ENCODE measurements at regions not wholly inside any gene's neighbourhood (a gene's known extent, or its start where the extent isn't known, plus 50 kb on each side); places are given as distances from the start of the nearest gene placed in this dataset.

DNA sequence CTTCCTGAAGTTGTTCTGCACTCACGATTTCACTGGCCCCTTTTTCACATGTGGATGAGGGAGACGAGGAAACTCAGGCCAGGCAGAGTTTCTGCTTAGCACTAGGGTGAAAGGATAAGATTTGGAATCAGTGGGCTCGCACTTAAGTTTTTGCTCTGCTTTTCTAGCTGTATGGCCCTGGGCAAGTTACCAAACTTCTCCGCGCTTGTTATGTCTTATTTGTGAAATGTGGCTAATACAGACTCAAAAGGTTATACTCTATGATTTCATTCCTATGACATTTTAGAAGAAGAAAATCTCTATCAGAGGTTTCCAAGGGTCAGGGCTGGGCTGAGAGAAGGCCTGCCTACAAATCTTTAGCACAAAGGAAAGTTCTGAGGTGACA is 191.9 kb upstream of the LRIG1 start:
- no peak for DNase-seq

DNA sequence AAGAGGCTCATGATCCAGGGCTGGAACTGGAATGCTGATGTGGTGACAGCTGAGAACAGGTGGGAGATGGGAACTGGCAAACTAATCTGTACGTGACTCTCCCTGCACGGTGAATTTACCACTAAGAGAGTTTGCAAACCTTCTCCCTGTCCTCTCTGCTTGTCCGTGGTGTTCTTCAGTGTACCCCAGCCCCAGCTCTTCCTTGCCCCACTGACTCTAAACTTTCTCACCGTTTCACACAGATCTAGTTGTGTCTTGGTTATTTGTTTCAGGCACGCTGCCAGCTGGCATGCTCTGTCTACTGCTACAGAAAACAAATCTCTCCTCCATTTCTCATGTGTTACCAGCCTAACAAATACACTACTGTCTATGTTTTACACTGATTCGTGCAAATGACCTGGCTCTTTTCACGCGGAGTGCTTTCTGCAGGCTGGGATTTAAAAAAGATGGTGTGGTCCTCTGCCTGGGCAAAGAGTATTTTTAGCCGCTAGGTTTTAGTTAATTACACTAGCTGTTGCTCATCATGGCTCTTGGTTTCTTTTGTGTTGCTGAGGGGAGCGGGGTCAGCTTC is 192.7 kb upstream of the LRIG1 start:
- DNase-seq = no peak

DNA sequence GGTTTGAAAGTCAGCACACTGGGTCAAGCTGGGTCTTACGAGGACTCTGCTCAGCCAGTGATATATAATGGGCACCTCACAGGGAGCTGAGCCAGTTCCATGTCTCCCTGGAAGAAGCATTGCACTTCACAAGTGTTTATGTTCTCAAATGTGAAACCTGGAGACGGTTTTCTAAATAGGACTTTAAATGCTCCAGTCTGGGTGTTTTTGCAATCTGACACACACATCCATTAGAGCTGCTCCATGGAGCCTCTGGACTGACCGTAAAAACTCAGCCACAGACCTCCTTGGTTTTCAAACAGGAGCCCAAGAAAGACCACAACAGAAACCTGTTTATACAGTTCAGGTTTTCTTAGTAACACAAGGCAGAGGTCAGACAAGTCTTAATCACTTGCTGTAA is 201.3 kb upstream of the LRIG1 start:
- DNase-seq = no peak

DNA sequence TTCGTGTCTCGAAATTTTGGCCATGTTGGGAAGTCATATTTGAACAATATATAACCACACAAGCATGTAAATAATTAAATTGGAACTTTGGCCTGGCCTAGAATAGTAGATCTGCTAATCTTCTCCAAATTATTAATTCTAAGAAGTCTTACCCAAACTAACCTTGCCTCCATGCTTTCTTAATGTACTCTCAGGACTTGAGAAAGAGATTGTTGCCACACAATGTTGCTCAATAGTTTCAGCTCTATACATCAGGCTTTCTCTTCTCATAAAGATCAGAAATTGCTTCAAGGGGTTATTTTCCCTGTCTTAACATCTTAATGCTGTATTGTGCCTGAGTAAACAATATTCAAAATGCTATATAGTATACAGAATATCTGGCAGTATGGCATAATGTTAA is 202.7 kb upstream of the LRIG1 start:
- no peak for DNase-seq

DNA sequence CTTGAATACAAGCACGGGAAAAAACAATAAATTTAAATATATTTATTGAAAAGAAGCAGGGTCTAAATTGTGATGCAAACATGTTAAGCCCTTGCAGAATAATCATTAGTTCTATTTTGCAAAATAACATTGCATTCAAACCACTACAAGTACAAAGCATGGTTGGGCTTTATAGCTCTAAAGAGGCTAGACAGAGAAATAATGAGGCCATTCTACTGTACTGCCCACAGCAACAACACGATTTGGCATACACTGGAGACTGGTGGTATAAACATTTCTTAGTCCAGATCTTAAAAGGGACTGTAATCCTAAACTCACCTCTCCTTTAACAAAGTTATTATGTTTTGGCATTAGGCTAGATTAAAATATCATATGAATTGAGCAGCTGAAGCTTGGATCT is 204.3 kb upstream of the LRIG1 start:
- DNase-seq = no peak

DNA sequence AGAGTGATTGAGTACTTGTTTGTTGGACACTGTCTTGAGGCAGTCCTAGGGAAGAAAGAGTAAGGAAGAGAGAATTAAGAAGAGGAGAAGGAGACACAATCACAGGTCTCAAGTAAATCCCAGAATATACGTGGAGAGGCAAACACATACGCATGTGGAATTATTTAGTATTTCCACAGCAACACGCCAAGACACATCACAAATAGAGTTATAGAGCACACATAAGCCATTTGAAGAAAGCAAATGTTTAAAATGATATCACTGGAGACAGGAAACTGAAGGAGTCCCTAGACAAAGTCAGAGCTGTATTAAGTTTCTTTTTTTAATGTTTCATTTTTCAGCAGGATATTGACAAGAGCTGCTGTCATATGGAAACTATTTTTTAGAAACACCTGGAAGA is 206.1 kb upstream of the LRIG1 start:
- DNase-seq = no peak

DNA sequence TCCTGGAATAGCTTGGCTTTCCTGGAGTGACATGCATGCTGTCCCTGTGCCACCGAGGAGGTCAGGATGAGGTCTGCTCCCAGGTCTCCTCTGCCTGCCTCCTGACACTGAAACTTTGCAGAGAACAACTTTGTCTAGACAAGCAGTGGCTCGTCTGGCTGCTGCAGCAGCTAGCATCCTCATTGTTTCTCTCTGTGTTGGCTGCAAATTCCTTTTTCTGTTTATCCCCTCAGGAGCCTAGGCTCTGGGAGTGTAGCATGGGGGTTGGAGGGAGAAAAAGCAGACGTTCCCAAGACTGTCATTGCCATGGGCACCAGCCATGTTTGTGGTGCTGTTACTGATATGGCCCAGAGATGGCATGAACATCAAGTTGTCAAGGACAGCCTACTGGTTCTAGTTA is 208.7 kb upstream of the LRIG1 start:
- DNase-seq = no peak

DNA sequence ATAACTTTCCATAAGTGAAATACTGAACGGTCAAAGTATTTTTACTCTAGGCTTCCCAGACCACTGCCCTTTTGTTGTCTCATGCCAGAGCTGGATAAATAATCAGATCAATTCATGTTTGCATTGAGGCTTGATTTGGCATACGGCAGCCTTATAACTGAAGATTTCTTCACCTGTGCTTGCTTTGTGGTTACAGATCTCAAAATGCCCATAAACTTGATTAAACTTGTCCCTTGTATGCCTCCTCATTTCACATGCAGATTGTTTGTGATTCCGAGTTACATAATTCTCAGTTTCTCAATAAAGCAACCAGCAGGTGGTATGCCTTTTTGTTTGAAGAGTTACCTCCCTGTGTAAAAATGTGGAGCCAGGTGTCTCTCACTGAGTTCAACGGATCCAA is 211.4 kb upstream of the LRIG1 start:
- no peak for DNase-seq

DNA sequence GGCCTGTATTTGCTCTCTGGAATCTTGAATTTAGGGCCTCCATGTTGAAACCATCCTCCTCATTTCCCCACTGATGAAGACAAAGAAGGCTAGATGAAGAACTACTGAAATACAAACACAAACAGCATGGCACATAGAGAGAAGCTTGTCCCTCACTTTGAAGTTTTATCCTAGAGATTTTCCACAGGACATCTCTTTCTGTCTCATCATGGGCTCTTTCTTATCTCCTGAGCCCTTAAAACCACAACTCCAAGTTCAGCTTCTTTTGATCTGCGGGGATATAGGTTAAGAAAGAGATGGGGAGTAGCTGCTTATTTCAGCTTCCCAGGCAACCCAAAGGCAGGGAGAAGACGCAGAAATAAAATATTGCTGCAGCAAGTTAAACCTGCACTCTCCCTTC is 213.1 kb upstream of the LRIG1 start:
- no peak for DNase-seq

DNA sequence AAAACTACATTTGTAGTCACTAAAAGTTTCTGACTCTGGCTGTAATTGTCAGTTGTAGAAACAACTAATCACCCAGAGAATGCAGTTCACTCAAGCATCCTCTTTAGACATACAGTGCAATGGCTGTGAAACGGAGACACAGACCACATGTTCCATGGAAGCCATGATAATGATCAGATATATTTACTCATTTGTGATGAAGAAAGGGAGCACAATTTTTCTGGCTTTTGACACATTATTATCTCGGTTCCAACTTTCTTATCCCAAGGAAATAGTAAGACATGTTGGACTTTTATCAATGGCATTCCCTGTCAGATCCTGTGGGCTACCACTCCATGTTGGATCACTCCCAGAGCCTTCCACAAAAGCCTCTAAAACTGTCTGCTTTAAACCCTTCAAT is 215.0 kb upstream of the LRIG1 start:
- no peak for DNase-seq

DNA sequence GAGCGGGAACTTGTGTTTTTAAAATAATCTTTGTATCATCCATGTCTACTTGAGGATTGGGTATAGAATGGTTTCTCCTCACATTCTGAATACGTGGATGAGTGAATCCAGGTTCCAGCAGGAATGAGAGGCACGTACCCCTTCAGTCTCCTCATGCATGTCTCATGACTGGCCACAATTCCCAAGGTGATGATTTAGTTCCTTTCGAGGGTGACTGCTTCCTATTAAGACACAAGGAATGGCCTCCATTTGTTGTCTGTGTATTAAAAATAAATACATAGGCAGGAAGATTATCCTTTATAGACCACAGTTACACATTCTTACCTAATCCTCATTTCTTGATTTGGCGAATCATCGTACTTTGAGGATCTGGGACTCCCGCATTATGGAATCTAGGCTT is 217.0 kb upstream of the LRIG1 start:
- DNase-seq = no peak

DNA sequence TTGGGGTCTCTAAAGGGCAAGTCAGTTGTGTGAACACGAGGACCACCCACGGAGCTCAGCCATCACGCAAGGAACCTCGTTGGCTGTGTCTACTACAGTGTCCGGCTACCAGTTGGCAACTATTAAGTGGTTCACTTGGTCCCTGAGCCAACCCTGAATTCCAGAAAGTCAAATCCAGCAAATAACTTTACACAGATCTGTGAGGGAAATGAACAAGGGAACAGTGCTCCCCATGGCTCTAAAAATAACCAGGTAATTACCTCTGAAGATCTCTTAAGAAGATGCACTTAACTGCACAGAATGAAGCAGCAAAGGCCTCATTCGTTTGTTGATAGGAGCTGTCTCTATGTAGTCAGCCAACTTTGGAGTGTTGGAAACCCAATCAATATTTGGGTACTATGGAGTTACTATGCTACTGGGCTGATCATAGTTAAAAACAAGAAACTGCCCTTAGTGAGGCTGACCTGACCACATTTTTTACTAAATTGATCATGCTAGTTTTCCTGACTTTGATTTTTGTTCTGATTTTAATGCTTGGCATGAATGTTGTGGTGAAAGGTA is 219.1 kb upstream of the LRIG1 start:
- DNase-seq = no peak

DNA sequence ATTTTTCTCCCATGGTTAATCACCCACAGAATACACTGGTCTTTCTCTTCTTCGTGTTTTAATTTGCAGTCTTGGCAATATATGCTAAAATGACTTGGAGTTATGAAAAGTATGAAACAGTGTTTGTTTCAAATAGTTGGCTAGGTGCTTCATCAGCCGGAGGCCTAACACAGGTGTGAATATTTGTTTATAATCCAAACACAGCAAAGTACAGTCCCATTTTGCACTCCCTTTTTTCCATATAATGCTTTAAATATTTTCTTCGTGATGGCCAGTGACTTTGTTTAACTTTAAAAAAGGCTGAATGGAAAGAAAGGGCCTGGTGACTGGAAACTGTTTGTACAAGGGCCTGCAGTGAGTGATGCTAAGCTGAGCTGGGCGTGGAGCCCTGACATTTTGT is 219.7 kb upstream of the LRIG1 start:
- no peak for DNase-seq

DNA sequence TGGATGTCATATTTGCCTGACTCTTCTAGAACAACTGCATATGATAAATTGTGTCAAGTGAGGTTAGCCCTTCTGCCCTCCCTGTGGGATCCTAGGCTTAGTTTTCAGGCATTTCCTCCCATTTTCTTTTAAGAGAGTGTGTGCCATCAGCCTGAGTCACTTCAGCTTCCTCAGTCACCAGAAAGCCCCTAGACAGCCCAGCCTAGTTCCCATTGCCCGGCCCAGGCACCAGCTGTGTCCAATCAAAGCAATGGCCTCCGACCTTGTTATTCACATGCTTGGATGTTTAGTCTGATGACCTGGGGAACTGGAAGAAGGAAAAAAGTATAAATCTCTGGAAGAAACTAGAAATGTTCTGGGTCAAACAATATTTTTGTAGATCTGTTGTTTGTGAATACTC is 221.9 kb upstream of the LRIG1 start:
- no peak for DNase-seq

DNA sequence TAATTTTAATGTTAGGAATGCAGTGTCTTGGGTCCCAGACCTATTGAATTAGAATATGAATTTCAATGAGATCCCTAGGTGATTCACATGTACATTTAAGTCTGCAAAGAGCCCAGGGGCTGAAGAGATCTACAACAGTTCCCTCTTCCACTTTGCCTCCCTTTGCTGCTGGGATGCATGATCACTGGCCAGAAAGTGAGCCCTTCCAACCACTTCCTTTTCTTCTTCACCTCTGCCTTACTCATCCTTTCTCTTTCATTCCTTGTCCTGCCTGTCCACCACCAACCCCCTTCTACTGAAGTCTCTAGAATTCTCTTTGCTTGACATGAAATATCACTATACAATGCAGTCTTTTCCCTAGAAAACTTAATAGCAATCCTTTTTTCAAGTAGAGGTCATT is 222.4 kb upstream of the LRIG1 start:
- no peak for DNase-seq

DNA sequence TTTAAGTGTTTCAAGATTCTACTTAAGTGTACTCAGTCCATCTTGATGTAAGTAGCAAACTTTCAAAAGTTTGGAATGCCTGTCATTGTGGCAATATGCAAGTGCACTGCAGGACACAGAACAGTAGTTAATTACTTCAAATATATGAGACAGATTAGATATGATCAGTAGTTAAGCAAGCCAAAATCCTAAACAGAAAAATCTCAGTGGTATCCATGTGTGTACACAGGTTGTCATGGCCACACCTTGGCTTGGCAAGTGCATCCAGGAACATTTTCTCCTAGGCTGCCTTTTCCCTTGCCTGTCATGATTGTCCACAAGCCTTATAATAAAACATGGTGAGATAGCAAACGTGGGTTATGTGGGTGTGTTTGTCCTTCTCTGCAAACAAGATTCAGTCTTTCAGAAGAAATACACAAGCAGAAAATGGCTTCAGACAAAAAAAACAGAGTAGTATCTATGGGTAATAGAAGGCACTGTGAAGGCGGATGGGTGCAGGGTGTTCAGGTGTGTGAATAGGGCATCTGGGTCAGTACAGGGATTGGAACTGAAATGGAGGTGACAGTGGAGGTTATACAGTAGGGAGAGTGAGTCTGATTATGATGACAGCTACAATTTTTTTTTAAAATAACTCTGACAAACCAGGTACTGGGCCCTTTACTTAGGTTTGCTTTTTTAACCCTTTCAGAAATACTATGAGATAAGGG is 229.0 kb upstream of the LRIG1 start:
- no peak for DNase-seq

DNA sequence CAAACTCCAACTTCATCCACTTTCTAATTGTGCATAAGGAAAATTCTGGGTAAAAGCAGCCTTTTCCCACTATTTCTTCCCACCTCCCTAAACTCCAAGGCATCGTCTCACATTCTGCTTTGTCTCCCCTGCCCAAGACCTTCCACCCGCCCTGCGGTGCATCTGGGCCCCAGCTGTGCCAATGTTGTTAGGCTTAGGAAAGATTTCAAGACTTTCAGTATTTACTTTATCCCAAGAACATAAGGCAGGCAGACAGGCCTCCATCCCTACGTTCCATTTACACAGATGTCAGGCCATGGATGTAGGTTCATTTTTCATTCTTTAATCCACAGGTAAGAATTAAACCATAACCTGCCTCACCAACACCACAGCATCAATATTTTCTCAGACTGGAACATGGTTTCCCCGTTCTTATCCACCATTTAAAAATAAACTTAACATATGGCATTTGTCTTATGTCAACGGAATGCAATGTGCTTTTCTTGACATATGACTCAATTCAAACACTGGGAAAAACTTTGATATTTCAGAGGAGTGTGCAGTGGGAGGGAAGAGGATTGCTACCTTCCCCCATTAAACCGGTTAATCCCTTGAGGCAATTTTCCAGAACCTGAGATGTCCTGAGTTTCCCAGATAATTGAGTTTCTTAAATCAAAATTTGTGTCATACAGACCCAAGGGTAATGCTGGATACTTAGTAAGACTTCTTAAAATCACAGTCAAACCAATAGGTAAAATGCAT is 238.0 kb upstream of the LRIG1 start:
- peak; percentile 7 for DNase-seq

DNA sequence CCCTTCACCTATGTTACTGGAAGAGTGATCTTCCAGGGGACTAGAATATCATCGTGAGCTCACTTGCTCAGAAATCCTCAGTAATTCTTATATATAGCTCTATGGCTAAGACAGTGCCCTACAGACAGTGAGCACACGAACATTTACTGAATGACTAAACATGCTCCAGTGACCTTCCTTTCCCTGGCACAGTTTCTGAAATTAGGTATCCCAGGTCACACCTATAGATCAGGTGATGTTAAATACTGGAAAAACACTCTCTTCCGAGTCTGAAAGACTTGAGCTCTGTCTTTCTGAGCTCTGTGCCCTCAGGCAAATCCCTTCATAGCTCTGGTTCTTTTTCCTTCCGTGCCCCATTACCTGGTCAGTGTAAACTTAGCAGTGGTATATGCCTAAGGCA is 239.4 kb upstream of the LRIG1 start:
- DNase-seq = no peak

DNA sequence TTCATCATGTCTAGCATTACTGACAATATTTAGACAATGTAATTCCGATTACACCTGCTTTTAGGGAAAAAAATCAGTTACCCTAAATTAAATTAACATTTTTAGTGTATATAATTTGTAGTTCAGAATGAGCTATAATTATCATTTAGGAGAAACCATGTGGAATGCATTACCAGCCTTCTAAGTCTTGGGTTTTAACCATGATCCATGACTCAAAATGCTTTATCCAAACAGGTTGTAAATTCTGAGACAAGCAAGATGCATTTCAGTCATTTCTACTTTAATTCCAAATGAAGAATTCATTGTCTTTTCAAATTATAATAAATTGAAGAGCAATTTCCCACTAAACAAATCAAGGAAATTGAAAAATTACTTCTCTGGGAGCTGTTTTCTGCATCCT is 243.7 kb upstream of the LRIG1 start:
- no peak for DNase-seq

DNA sequence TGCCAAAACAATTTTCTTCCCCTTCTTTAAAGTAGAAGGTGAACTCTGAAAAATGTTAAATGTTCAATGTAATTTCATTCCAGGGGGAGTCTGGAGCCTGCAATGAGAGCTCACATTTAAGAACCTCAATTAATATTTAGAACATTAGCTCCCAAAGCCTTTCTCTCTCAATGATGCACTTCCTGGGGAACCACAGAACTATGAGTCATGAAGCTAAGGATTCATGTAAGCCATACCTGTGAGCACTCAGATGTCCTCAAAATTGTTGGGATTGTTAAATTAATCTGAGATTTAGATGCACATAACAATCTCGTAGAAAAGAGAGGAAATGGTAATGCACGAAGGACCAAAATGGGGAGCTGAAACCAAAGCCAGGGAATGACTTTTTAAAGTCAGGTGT is 244.2 kb upstream of the LRIG1 start:
- DNase-seq = no peak

DNA sequence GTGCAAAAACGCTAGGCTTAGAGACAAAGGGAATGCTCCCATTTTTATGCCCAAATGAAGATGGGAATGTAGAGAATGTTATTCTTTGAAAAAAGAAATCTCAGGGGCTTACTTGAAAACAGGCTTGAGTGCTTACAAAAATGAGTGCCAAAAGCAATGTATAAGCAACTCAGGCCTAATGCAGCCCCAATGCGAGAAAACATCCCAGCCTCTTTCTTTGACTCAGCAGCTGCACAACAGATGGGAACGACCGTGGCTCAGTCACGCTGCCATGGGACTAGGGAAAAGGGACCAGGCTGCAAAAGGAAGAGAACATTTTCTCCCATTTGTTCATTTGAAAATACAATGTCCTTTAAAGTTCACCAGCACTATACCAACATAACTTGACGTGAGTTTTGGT is 246.4 kb upstream of the LRIG1 start:
- DNase-seq = no peak

DNA sequence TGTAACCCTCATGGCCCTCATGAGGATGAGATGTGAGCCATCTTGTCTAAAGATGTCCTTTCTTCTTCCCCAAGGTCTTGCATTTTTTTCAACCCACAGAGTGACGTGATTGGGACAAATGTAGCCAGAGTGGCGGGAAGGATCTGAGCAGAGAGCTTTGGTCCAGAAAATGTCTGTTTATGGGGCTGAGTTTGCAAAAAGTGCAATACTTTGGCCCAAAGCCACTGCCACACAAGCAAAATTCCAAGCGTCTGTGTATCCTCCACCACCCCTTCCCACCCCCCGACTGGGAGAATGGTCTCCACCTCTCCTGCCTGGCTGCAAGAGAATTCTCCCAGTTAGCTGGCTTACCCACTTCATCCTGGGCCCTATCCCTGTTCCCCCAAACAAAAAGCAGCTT is 246.9 kb upstream of the LRIG1 start:
- DNase-seq = no peak

DNA sequence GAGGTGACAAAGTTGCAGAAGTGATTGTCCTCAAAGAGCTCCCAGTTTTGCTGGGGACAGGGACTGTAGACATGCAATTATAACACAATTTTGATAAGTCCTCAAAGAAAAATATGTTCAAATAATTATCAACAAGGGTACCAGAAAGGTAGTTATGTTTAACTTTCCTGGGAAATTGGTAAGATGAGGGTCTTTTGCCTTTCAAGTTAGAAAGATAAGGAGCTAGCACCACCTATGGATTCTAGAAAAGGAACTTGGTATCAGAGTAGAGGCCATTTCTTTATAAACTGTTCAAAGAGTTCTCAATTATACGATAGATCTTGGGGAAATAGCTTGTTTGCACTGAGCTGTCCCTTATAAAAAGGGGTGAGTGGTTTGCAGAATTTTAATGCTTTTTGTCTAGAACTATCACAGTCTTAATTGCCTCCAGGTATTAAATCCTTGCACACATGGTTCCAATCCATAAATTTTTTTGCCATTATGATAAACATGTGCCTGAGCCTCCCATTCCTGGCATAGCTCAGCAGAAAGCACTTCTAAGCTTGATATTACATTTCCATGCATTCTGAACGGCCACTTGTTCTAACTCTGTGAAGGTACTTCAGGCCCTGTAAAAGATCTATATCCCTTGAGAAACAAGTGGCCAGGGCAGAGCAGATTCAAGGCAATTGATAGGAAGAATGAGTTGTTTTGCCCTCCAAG is 247.5 kb upstream of the LRIG1 start:
- DNase-seq = no peak

DNA sequence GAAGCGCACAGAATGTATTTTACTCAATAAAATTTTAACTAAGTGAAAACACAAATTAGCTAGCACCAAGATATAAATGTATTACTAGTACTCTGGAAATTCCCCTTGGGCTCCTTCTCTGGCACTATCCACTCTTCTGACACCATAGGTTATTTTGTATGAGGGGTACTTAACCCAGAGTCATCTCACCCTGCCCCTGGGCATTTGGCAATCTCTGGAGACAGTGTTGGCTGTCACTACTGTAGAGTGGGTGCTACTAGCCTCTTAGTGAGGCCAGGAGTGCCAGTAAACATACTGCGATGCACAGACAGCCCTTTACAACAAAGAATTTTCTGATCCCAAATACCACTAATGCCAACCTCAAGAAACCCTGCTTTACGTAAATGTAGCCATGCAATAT is 246.3 kb upstream of the KBTBD8 start:
- DNase-seq = no peak
